A673 (cell line): ENCODE measurements at regions not wholly inside any gene's neighbourhood (a gene's known extent, or its start where the extent isn't known, plus 50 kb on each side); places are given as distances from the start of the nearest gene placed in this dataset.

Experiments
- BruUV-seq: library from RNA; stranded (reverse); fragments of 400-500 nt; replicated peaks from 2 replicates; lab custom pipeline; 2021; lab: Mats Ljungman, UMichigan
- CTCF ChIA-PET: fragments of 300-600 bp; sonication (Branson Sonifier 250); formaldehyde crosslinking; loops from one replicate; lab custom pipeline; 2022; ENCODE audit warnings: antibody characterized with exemption; lab: Charles Lee
- POLR2A ChIA-PET: fragments of 300-600 bp; sonication (Branson Sonifier 250); formaldehyde crosslinking; loops from one replicate; lab custom pipeline; 2022; ENCODE audit warnings: antibody characterized with exemption; ENCODE audit not compliant: low non-redundant PET; lab: Charles Lee
- DNase-seq: peaks from one replicate; pipeline ENCODE4 v3.0.0-alpha.2; 2015; ENCODE audit warnings: low spot score
- H3K27ac ChIP-seq: fragments of 200-600 bp; sonication (generic); 2 replicates; pipeline ENCODE4 v1.5.1; 2016; ENCODE audit warnings: mixed run types, low read depth, mild to moderate bottlenecking, mixed read lengths, antibody characterized with exemption, low read length; ENCODE audit not compliant: poor library complexity, severe bottlenecking
- H3K27me3 ChIP-seq: fragments of 200-600 bp; sonication (generic); replicated peaks from 2 replicates; pipeline ENCODE4 v1.6.1; 2017; ENCODE audit warnings: mixed run types, low read depth, mild to moderate bottlenecking, mixed read lengths, antibody characterized with exemption, low read length; ENCODE audit not compliant: insufficient read depth, poor library complexity
- H3K36me3 ChIP-seq: fragments of 200-600 bp; sonication (generic); 2 replicates; pipeline ENCODE4 v1.6.1; 2016; ENCODE audit warnings: mixed run types, mild to moderate bottlenecking, mixed read lengths, antibody characterized with exemption, low read length; ENCODE audit not compliant: insufficient read depth, poor library complexity, severe bottlenecking
- H3K4me1 ChIP-seq: fragments of 200-600 bp; sonication (generic); 2 replicates; pipeline ENCODE4 v1.6.1; 2017; ENCODE audit warnings: mixed run types, mild to moderate bottlenecking, mixed read lengths, antibody characterized with exemption, low read length; ENCODE audit not compliant: insufficient read depth, poor library complexity, severe bottlenecking
- H3K4me3 ChIP-seq: fragments of 200-600 bp; sonication (generic); 2 replicates; pipeline ENCODE4 v1.5.1; 2016; ENCODE audit warnings: low read depth, mixed run types, mild to moderate bottlenecking, mixed read lengths, low read length; ENCODE audit not compliant: poor library complexity, severe bottlenecking
- H3K9me3 ChIP-seq: fragments of 200-600 bp; sonication (generic); 2 replicates; pipeline ENCODE4 v1.6.1; 2016; ENCODE audit warnings: mixed run types, low read depth, mild to moderate bottlenecking, mixed read lengths, antibody characterized with exemption, low read length; ENCODE audit not compliant: poor library complexity, severe bottlenecking
- CTCF ChIP-seq: fragments of 300-800, 200-600 bp; sonication (generic); conservative IDR thresholded peaks from 2 replicates; pipeline ENCODE4 v1.5.1; 2017; ENCODE audit warnings: low read depth, mild to moderate bottlenecking, antibody characterized with exemption, low read length, moderate library complexity, mixed read lengths
- EZH2 ChIP-seq: fragments of 200-600 bp; sonication (generic); IDR thresholded peaks from 2 replicates; pipeline ENCODE4 v1.6.1; 2017; ENCODE audit warnings: borderline replicate concordance, low read depth, mild to moderate bottlenecking, mixed read lengths, antibody characterized with exemption, low read length; ENCODE audit not compliant: poor library complexity, severe bottlenecking
- intact Hi-C: fragments of 100-400 bp; cut with micrococcal nuclease; formaldehyde crosslinking; loops from one replicate; pipeline ENCODE4 v1.10.0; 2022; ENCODE audit not compliant: unreplicated experiment

GRCh38 chr15:69941706-69942495 is 155.8 kb downstream of the TLE3 start:
- Histone ChIP-seq H3K27ac (no peak overlapping the region), H3K4me1 (peaks cover 14% of the 10 kb centered on the region), H3K27me3 (no peaks in the 10 kb centered on the region), H3K9me3 (no peaks in the 10 kb centered on the region), H3K4me3 (no peak overlapping the region), H3K36me3 (no peaks in the 10 kb centered on the region)
- intact Hi-C loops = no loop called here
- DNase-seq = no peak
- ChIA-PET CTCF (no interaction called here), POLR2A (no interaction called here)
- no TSS peak for BruUV-seq
- TF ChIP-seq CTCF (no peak), EZH2 (no peak)

- DNase-seq = no peak
- H3K27me3 ChIP-seq = no peaks in the 10 kb centered on the region
- no peaks in the 10 kb centered on the region for H3K9me3 ChIP-seq
- H3K4me1 ChIP-seq = peaks cover 14% of the 10 kb centered on the region
- ChIA-PET CTCF (no interaction called here), POLR2A (no interaction called here)
- H3K36me3 ChIP-seq = no peaks in the 10 kb centered on the region
- TF ChIP-seq EZH2 (no peak), CTCF (no peak)
- intact Hi-C loops = no loop called here
- BruUV-seq = no TSS peak
- H3K4me3 ChIP-seq = no peak overlapping the region
- H3K27ac ChIP-seq = no peak overlapping the region
Measured at GRCh38 chr15:69943637-69944036, 154.1 kb downstream of the TLE3 start.

GRCh38 chr15:69945729-69946128 is 152.0 kb downstream of the TLE3 start:
- Histone ChIP-seq H3K36me3 (no peaks in the 10 kb centered on the region), H3K27ac (no peak overlapping the region), H3K27me3 (no peaks in the 10 kb centered on the region), H3K4me3 (no peak overlapping the region), H3K9me3 (no peaks in the 10 kb centered on the region), H3K4me1 (peaks cover 8% of the 10 kb centered on the region)
- DNase-seq = no peak
- TF ChIP-seq EZH2 = no peak
- no peak for TF ChIP-seq CTCF
- POLR2A ChIA-PET = no interaction called here
- no TSS peak for BruUV-seq
- CTCF ChIA-PET = no interaction called here
- intact Hi-C loops = no loop called here
